Fibroblast of villous mesenchyme (primary cell): ENCODE measurements at regions not wholly inside any gene's neighbourhood (a gene's known extent, or its start where the extent isn't known, plus 50 kb on each side); places are given as distances from the start of the nearest gene placed in this dataset.
"Not testable (repeated sequence)": the region's sequence is repeated elsewhere in the genome, so short reads cannot be mapped to it uniquely, and the experiment has no call there.

Experiments
- DNase-seq: peaks from one replicate; pipeline ENCODE4 v3.0.0-alpha.2; 2010; ENCODE audit warnings: low read depth
- H3K4me3 ChIP-seq: 2 replicates; pipeline ENCODE4 v1.5.1; 2011; ENCODE audit warnings: low read depth, mild to moderate bottlenecking, low read length
- TF ChIP-seq, protein P1 (sequence below): IDR thresholded peaks from 2 replicates; pipeline ENCODE4 v1.5.1; 2012; ENCODE audit warnings: low read depth, mild to moderate bottlenecking, low read length; ENCODE audit not compliant: insufficient read depth

DNA sequence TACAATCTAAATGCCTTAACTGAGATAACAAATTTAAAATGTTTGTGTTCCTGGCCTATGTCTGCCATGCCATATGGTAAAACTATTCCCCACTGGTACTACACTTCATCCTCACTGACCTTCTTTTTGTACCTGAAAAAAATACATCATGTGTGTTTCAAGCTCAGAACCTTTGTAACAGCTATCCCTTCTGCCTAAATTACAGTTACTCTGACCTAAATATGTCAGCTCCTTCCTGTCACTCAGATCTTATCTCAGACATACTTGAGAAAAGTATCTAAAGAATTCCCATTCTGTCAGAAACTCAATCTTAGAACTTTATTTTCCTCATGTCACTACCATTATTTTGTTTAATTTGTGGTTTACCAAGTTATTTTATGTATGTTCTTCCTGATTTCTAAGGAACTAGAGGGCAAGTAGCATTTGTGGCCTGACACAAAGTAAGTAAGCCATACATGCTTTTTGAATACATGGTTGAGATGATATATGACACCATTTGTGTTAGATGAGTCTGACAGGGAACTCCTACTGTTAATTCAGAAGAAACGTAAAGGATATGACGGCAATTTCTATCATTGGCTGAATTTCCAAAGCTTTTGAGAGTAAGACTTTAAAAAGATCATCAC, 456.5 kb upstream of the NDST3 start:
- TF ChIP-seq, protein P1, sequence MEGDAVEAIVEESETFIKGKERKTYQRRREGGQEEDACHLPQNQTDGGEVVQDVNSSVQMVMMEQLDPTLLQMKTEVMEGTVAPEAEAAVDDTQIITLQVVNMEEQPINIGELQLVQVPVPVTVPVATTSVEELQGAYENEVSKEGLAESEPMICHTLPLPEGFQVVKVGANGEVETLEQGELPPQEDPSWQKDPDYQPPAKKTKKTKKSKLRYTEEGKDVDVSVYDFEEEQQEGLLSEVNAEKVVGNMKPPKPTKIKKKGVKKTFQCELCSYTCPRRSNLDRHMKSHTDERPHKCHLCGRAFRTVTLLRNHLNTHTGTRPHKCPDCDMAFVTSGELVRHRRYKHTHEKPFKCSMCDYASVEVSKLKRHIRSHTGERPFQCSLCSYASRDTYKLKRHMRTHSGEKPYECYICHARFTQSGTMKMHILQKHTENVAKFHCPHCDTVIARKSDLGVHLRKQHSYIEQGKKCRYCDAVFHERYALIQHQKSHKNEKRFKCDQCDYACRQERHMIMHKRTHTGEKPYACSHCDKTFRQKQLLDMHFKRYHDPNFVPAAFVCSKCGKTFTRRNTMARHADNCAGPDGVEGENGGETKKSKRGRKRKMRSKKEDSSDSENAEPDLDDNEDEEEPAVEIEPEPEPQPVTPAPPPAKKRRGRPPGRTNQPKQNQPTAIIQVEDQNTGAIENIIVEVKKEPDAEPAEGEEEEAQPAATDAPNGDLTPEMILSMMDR, result no peak
- DNase-seq, result no peak

DNA sequence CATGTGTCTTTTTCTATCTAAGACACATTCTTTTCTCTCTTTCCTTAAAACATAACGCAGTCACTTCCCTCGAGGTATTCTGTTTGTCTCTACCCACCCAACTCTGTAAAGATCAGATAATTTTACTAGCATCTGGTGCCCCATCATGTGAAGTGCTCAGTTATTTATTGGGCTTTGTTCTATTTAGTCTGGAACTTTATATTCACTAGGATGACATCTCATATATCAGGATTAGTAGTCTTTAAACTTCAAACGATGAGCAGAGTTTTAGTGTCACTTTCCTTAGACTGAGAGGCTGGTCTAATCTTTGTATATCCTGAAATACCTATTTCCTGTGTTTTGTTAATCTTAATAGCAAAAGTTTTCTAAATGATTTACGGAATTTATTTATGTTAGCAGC, 445.5 kb upstream of the NDST3 start:
- no peak overlapping the region for H3K4me3 ChIP-seq
- TF ChIP-seq, protein P1, result no peak
- DNase-seq, result no peak

More for the DNA sequence above, 456.5 kb upstream of the NDST3 start:
- H3K4me3 ChIP-seq, result no peak overlapping the region

DNA sequence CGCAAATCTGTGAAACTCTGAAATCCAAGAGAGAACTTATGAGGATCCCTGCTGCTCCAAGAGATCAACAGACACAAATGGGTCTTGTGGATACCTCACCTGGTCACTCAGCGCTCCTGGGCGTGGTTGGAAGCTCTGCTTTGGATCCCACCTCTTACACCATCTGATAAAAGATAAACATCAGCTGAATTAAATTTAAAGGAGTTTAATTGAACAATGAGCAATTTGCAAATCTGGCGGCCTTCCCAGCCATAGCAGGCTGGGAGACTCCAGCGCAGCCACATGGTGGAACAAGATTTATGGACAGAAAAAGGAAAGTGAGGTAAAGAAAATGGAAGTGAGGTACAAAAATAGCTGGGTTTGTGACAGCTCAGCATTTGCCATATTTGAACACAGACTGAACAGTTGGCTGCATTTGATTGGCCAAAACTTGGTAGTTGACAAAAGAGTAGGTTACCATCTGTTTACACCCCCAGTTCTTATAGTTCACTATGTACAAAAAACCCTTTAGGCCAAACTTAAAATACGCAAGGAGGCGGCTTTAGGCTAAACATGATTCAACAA, 437.3 kb upstream of the NDST3 start:
- no peak overlapping the region for H3K4me3 ChIP-seq
- DNase-seq, result no peak

DNA sequence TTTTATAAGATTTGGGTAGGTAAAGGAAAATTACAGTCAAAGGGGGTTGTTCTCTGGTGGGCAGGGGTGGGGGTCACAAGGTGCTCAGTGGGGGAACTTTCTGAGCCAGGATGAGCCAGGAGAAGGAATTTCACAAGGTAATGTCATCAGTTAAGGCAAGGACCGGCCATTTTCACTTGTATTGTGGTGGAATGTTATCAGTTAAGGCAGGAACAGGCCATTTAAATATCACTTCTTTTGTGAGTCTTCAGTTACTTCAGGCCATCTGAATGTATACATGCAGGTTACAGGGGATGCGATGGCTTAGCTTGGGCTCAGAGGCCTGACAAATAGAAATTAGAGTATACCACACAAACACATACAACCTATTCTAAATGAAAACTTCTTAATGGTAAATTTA, 434.9 kb upstream of the NDST3 start:
- DNase-seq, H3K4me3 ChIP-seq: not testable (repeated sequence)

More for the DNA sequence above, 437.3 kb upstream of the NDST3 start:
- TF ChIP-seq, protein P1, result no peak

DNA sequence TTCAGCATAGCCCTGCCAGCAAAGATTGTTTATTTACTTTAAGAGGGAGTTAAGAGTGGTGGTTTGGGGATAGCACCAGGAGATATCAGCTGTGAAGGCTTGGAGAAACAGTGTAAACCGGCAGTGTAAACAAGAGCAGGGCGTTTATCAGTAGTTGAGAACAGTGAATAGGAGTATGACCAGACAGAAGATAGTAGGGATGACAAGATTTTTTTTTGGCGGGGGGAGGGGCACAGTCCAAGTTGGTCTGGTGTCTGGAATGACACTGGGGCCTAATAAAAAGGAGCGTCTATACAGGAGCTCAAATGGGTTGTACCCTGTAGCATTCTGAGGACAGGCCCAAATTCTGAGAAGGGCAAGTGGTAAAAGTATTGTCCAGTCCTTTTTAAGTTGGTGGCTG, 433.4 kb upstream of the NDST3 start:
- H3K4me3 ChIP-seq, DNase-seq: not testable (repeated sequence)

DNA sequence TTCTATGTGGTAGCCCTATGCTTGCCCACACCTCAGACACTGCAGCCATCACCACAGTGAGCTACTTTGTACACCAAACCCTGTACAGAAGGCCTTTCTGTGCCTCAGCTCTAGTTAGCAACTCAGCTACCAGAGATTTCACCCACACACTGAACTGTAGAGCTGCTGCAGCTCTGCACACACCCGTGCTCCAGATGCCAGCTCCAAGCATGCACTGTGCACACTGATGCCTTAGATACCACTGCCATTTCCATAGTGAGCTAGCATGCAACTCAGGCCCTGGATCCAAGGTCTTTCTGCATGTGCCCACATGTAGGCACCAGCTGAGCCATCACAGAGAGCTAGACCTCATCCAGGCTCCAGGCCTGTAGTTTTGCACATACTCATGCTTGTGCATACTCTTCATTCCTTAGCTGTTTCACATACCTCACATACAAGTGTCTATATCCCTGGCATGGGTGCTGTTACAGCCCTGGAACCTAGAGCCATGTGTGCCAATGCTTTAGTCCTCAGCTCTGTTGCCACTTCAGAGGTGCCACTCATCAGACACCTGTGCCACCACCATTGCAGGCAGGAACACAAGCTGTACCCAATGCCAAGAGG, 423.5 kb upstream of the NDST3 start:
- TF ChIP-seq, protein P1, result no peak
- DNase-seq, result no peak
- H3K4me3 ChIP-seq, result no peak overlapping the region

DNA sequence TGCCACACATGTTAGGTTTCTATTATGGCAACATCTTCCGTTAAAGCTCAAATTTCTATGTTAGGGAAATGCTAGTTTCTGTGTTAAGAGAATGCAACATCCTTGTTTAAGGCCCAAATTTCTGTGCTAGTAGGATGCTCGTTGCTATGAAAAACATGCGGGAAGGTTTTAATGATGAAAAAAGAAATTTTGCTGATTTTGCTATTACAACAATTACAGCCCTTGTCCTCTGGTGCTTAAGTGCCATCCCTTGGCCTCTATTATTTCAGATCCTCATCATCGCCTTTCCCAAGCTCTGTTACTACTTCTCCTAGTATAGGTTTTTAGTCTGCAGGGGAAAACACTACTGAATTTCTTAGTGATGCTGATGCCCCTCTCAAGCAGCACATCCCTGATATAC, 412.6 kb upstream of the NDST3 start:
- no peak overlapping the region for H3K4me3 ChIP-seq
- TF ChIP-seq, protein P1, result no peak
- no peak for DNase-seq

DNA sequence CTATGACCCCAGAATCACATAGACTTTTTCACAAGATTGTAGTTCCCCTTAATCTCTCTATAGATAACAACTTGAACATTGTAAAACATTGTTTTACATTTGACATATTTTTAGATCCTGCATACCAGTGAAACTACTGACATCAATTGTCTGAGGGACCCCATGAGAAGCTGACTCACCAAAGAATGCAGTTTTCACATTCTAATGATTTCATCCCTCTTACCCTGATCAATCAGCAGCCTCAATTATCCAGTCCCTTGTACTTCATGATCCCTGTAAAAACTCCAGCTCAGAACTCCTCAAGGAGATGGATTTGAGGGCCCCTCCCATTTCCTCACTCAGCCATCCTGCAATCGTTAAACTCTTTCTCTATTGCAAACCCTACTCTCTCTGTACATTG, 411.0 kb upstream of the NDST3 start:
- TF ChIP-seq, protein P1, result no peak
- no peak overlapping the region for H3K4me3 ChIP-seq
- DNase-seq, result no peak
